Mesenchymal stem cell (in vitro differentiated cells and primary cell): ENCODE measurements at regions not wholly inside any gene's neighbourhood (a gene's known extent, or its start where the extent isn't known, plus 50 kb on each side); places are given as distances from the start of the nearest gene placed in this dataset.

ENCODE experiments used
- DNase-seq: peaks from one replicate; pipeline ENCODE4 v3.0.0-alpha.2; 2013
- H2AFZ ChIP-seq: one replicate; pipeline ENCODE4 v1.6.1; 2013; ENCODE audit warnings: low read depth, mild to moderate bottlenecking, control low read depth, inconsistent platforms, low read length, moderate library complexity
- H2AK5ac ChIP-seq: 2 replicates; pipeline ENCODE4 v1.6.1; 2013; ENCODE audit warnings: low read length, moderate library complexity, mild to moderate bottlenecking, inconsistent platforms; ENCODE audit not compliant: severe bottlenecking
- H2BK120ac ChIP-seq: one replicate; pipeline ENCODE4 v1.6.1; 2013; ENCODE audit warnings: low read depth, mild to moderate bottlenecking, inconsistent platforms, low read length, moderate library complexity
- H2BK12ac ChIP-seq, 2 experiments: one replicate each; pipeline ENCODE4 v1.6.1; 2013; ENCODE audit warnings: inconsistent platforms in 2 of 2, low read length in 2 of 2, mild to moderate bottlenecking in 2 of 2, moderate library complexity in 2 of 2, control low read depth in 1 of 2
- H2BK15ac ChIP-seq: one replicate; pipeline ENCODE4 v1.6.1; 2013; ENCODE audit warnings: mild to moderate bottlenecking, low read depth, inconsistent platforms; ENCODE audit not compliant: poor library complexity, severe bottlenecking
- H2BK5ac ChIP-seq: 2 replicates; pipeline ENCODE4 v1.6.1; 2013; ENCODE audit warnings: low read depth, mild to moderate bottlenecking, low read length, control low read depth, inconsistent platforms; ENCODE audit not compliant: poor library complexity, severe bottlenecking
- H3K14ac ChIP-seq, 2 experiments: one replicate each; pipeline ENCODE4 v1.6.1; 2013; ENCODE audit warnings: inconsistent platforms in 2 of 2, low read length in 2 of 2, control low read depth in 1 of 2, mild to moderate bottlenecking in 1 of 2, moderate library complexity in 1 of 2
- H3K18ac ChIP-seq, 2 experiments: one replicate each; pipeline ENCODE4 v1.6.1; 2013; ENCODE audit warnings: inconsistent platforms in 2 of 2, low read length in 2 of 2, control low read depth in 1 of 2, low read depth in 1 of 2, mild to moderate bottlenecking in 1 of 2
- H3K23ac ChIP-seq, 2 experiments: one replicate each; pipeline ENCODE4 v1.6.1; 2013; ENCODE audit warnings: inconsistent platforms in 2 of 2, low read length in 2 of 2, mild to moderate bottlenecking in 2 of 2, moderate library complexity in 2 of 2, control low read depth in 1 of 2
- H3K27ac ChIP-seq: 2 replicates; pipeline ENCODE4 v1.5.1; 2013; ENCODE audit warnings: mild to moderate bottlenecking, moderate library complexity, low read length, control low read depth, inconsistent platforms; ENCODE audit not compliant: poor library complexity, severe bottlenecking
- H3K27me3 ChIP-seq, 2 experiments: 2 replicates each; pipeline versions ENCODE4 v1.6.1 to v1.7.0; 2013; ENCODE audit warnings: low read length in 2 of 2, mild to moderate bottlenecking in 2 of 2, moderate library complexity in 2 of 2, control low read depth in 1 of 2, inconsistent platforms in 1 of 2; ENCODE audit not compliant: control insufficient read depth in 1 of 2, insufficient read depth in 1 of 2
- H3K36me3 ChIP-seq, 2 experiments: 2 replicates each; pipeline versions ENCODE4 v1.6.1 to v1.7.0; 2013; ENCODE audit warnings: low read length in 2 of 2, control low read depth in 1 of 2, inconsistent platforms in 1 of 2, low read depth in 1 of 2, mild to moderate bottlenecking in 1 of 2; ENCODE audit not compliant: insufficient read depth in 2 of 2, control insufficient read depth in 1 of 2
- H3K4ac ChIP-seq, 2 experiments: one replicate each; pipeline ENCODE4 v1.6.1; 2013; ENCODE audit warnings: inconsistent platforms in 2 of 2, low read length in 2 of 2, mild to moderate bottlenecking in 2 of 2, moderate library complexity in 2 of 2, control low read depth in 1 of 2, low read depth in 1 of 2
- H3K4me1 ChIP-seq: 2 replicates; pipeline ENCODE4 v1.6.1; 2013; ENCODE audit warnings: low read depth, low read length, control low read depth; ENCODE audit not compliant: control insufficient read depth, insufficient read depth
- H3K4me2 ChIP-seq: 2 replicates; pipeline ENCODE4 v1.6.1; 2013; ENCODE audit warnings: low read length, mild to moderate bottlenecking, inconsistent platforms; ENCODE audit not compliant: poor library complexity, severe bottlenecking
- H3K4me3 ChIP-seq, 2 experiments: 2 replicates each; pipeline versions ENCODE4 v1.5.1 to v1.7.0; 2013; ENCODE audit warnings: low read length in 2 of 2, mild to moderate bottlenecking in 2 of 2, control low read depth in 1 of 2, low read depth in 1 of 2; ENCODE audit not compliant: insufficient read depth in 1 of 2
- H3K79me1 ChIP-seq: replicated peaks from 2 replicates; pipeline ENCODE4 v1.6.1; 2013; ENCODE audit warnings: mild to moderate bottlenecking, control low read depth, low read length, inconsistent platforms; ENCODE audit not compliant: poor library complexity, severe bottlenecking
- H3K9ac ChIP-seq: 2 replicates; pipeline ENCODE4 v1.7.0; 2013; ENCODE audit warnings: mild to moderate bottlenecking, low read length, moderate library complexity
- H3K9me3 ChIP-seq: 2 replicates; pipeline ENCODE4 v1.7.0; 2013; ENCODE audit warnings: mild to moderate bottlenecking, low read length; ENCODE audit not compliant: control insufficient read depth
- H4K8ac ChIP-seq: one replicate; pipeline ENCODE4 v1.6.1; 2013; ENCODE audit warnings: inconsistent platforms, mild to moderate bottlenecking, low read length, moderate library complexity
- H4K91ac ChIP-seq: one replicate; pipeline ENCODE4 v1.6.1; 2013; ENCODE audit warnings: mild to moderate bottlenecking, low read length, inconsistent platforms
- WGBS: methylation state at CpG from one replicate; pipeline ENCODE4 v1.1.7; 2013; ENCODE audit warnings: mixed read lengths; 5-methylcytosine and 5-hydroxymethylcytosine counted together

DNA sequence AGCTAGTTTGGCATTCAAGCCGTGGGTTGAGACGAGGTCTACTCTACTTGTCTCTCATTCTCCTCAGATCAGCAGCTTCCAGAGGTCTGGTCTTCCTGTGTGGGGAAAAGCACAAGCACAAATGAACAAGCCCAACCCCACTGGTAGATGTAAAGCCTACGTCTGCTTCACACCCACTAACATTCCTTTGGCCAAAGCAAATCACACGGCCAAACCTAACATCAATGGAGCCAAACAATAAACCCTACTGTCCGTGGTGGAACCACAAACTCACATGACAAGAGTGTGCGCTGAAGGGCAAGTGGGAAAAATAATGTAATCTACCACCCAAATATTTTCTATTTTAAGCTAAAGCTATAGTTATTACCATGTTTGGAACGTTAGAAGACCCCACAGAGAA is 179.3 kb upstream of the MGAT5 start:
- WGBS: 62% methylated on average over 6 of the region's 7 CpGs
- H3K79me1 ChIP-seq: no peaks in the 10 kb centered on the region

DNA sequence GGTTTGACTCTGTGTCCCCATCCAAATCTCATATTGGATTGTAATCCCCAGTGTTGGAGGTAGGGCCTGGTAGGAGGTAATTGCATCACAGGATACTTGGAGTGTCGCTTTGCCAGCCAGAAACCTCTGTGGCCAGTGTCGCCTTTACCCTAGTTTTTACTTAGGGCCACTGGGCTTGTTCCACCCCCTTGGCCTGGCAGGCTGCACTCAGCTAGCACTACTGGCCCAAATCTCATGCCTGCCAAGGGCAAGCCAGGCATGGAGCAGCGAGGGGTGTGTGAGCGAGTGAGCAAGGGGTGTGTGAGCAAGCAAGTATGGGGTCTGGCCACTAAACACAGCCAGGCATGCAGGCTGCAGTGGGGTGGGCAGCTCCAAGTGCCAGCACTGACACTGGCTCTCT is 178.7 kb upstream of the MGAT5 start:
- no peak overlapping the region for H3K27ac ChIP-seq
- no peak overlapping the region for H3K4ac ChIP-seq
- H2BK120ac ChIP-seq: no peak overlapping the region
- no peak overlapping the region for H3K4me2 ChIP-seq
- no peak overlapping the region for H4K91ac ChIP-seq
- H3K79me1 ChIP-seq: no peaks in the 10 kb centered on the region
- H3K9me3 ChIP-seq: peaks cover 2% of the 10 kb centered on the region
- H2BK12ac ChIP-seq: no peak overlapping the region
- H3K4me1 ChIP-seq: peaks cover 3% of the 10 kb centered on the region
- 79% methylated on average over 4 of the region's 4 CpGs for WGBS
- H3K14ac ChIP-seq: no peak overlapping the region
- no peak overlapping the region for H3K4me3 ChIP-seq
- DNase-seq: no peak
- H2AFZ ChIP-seq: no peak overlapping the region
- H3K23ac ChIP-seq: no peak overlapping the region
- H4K8ac ChIP-seq: no peak overlapping the region
- H3K36me3 ChIP-seq: no peaks in the 10 kb centered on the region
- H3K27me3 ChIP-seq: peaks cover 11 to 30% of the 10 kb centered on the region in 2 experiments
- H2BK15ac ChIP-seq: no peak overlapping the region
- no peak overlapping the region for H2BK5ac ChIP-seq
- H2AK5ac ChIP-seq: no peak overlapping the region
- no peak overlapping the region for H3K9ac ChIP-seq
- no peak overlapping the region for H3K18ac ChIP-seq

More for the DNA sequence above, 179.3 kb upstream of the MGAT5 start:
- H2BK120ac ChIP-seq: no peak overlapping the region
- H3K23ac ChIP-seq: no peak overlapping the region
- no peak overlapping the region for H3K4me2 ChIP-seq
- no peak overlapping the region for H2BK15ac ChIP-seq
- H3K18ac ChIP-seq: no peak overlapping the region
- H2BK12ac ChIP-seq: no peak overlapping the region
- no peak overlapping the region for H3K4ac ChIP-seq
- H2AFZ ChIP-seq: no peak overlapping the region
- no peak overlapping the region for H4K91ac ChIP-seq
- H3K4me3 ChIP-seq: no peak overlapping the region
- H4K8ac ChIP-seq: no peak overlapping the region
- peaks cover 3% of the 10 kb centered on the region for H3K4me1 ChIP-seq
- no peak for DNase-seq
- H3K14ac ChIP-seq: no peak overlapping the region
- no peaks in the 10 kb centered on the region for H3K36me3 ChIP-seq
- H3K27me3 ChIP-seq: peaks cover 5 to 27% of the 10 kb centered on the region in 2 experiments
- H3K9ac ChIP-seq: no peak overlapping the region
- H2AK5ac ChIP-seq: no peak overlapping the region
- peaks cover 2% of the 10 kb centered on the region for H3K9me3 ChIP-seq
- H3K27ac ChIP-seq: no peak overlapping the region
- no peak overlapping the region for H2BK5ac ChIP-seq

DNA sequence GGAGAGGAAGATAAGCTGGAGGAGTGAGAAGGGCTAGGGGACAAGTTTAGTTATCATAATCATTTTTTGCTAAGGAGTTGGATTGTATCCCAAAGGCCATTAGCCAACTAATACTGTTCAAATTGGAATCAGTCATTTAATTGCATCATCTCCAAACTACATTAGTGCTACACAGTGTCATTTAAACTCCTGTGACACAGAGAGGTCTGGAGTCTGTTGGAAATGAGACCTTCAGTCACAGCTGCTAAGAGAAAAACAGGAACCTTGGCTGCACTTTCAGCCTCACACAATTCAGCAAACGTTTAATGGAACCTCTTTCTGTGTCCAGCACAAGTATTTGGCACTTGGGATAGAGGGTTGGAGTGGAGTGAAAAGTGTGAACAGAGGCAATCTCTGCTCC is 175.5 kb upstream of the MGAT5 start:
- H3K4me2 ChIP-seq: no peak overlapping the region
- no peak overlapping the region for H2AFZ ChIP-seq
- H3K4me3 ChIP-seq: no peak overlapping the region
- no peak overlapping the region for H2BK120ac ChIP-seq
- no peak overlapping the region for H3K14ac ChIP-seq
- peaks cover 2% of the 10 kb centered on the region for H3K9me3 ChIP-seq
- no peak overlapping the region for H3K27ac ChIP-seq
- no peaks in the 10 kb centered on the region for H3K4me1 ChIP-seq
- H3K79me1 ChIP-seq: no peaks in the 10 kb centered on the region
- no peak overlapping the region for H3K23ac ChIP-seq
- H3K18ac ChIP-seq: no peak overlapping the region
- H4K91ac ChIP-seq: no peak overlapping the region
- WGBS: 100% methylated on average over 1 of the region's 1 CpG
- H4K8ac ChIP-seq: no peak overlapping the region
- no peak overlapping the region for H2BK12ac ChIP-seq
- H3K27me3 ChIP-seq: peaks cover 16 to 35% of the 10 kb centered on the region in 2 experiments
- H2AK5ac ChIP-seq: no peak overlapping the region
- no peak overlapping the region for H2BK5ac ChIP-seq
- no peak overlapping the region for H3K4ac ChIP-seq
- H2BK15ac ChIP-seq: no peak overlapping the region
- H3K9ac ChIP-seq: no peak overlapping the region
- DNase-seq: no peak
- H3K36me3 ChIP-seq: no peaks in the 10 kb centered on the region

DNA sequence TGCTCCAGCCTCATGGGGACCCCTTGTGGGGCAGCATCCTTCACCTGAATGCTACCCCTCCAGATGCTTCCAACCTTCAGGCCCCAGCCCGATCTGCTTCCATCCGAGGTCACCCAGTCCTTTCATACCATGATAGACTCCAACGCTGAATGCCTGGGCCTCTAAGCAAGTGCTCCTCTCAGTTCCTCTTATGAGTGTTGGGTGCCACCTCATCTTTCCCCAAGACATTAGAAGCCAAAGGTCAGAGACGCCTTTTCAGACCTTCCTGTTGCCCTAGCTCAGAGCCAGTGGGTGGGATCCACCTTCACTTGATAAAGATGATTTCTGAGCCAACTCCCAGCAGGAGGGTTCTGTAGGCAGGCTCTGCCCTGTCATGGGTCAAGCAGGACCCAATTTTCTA is 174.5 kb upstream of the MGAT5 start:
- no peaks in the 10 kb centered on the region for H3K4me1 ChIP-seq
- no peak overlapping the region for H4K91ac ChIP-seq
- no peak overlapping the region for H3K14ac ChIP-seq
- no peak overlapping the region for H2BK15ac ChIP-seq
- H3K27ac ChIP-seq: no peak overlapping the region
- peaks cover 16 to 35% of the 10 kb centered on the region in 2 experiments for H3K27me3 ChIP-seq
- H3K9me3 ChIP-seq: peaks cover 2% of the 10 kb centered on the region
- no peaks in the 10 kb centered on the region for H3K36me3 ChIP-seq
- no peak overlapping the region for H2BK12ac ChIP-seq
- WGBS: 94% methylated on average over 4 of the region's 4 CpGs
- no peak overlapping the region for H3K4me2 ChIP-seq
- H3K18ac ChIP-seq: no peak overlapping the region
- H3K4me3 ChIP-seq: no peak overlapping the region
- H3K9ac ChIP-seq: no peak overlapping the region
- H2BK120ac ChIP-seq: no peak overlapping the region
- no peak overlapping the region for H4K8ac ChIP-seq
- H2AK5ac ChIP-seq: no peak overlapping the region
- no peak overlapping the region for H2AFZ ChIP-seq
- no peak overlapping the region for H2BK5ac ChIP-seq
- H3K23ac ChIP-seq: no peak overlapping the region
- no peak overlapping the region for H3K4ac ChIP-seq
- DNase-seq: no peak
- no peaks in the 10 kb centered on the region for H3K79me1 ChIP-seq
